Nephron (organoid): ENCODE measurements at regions not wholly inside any gene's neighbourhood (a gene's known extent, or its start where the extent isn't known, plus 50 kb on each side); places are given as distances from the start of the nearest gene placed in this dataset.

Source experiments
- H3K27ac Mint-ChIP-seq, 3 experiments: 2 replicates each; pipeline ENCODE4 v1.8.0; 2020; ENCODE audit warnings: mixed read lengths in 3 of 3, mild to moderate bottlenecking in 2 of 3, moderate library complexity in 1 of 3
- H3K27me3 Mint-ChIP-seq: 2 replicates; pipeline ENCODE4 v1.8.0; 2021; ENCODE audit warnings: low read depth, mild to moderate bottlenecking, moderate library complexity, mixed read lengths
- H3K36me3 Mint-ChIP-seq: 2 replicates; pipeline ENCODE4 v1.8.0; 2020; ENCODE audit warnings: low read depth, mixed read lengths
- H3K4me1 Mint-ChIP-seq: 2 replicates; pipeline ENCODE4 v1.8.0; 2020; ENCODE audit warnings: mixed read lengths
- H3K4me3 Mint-ChIP-seq, 3 experiments: 2 replicates each; pipeline ENCODE4 v1.8.0; 2020; ENCODE audit warnings: mild to moderate bottlenecking in 3 of 3, mixed read lengths in 3 of 3, moderate library complexity in 2 of 3
- H3K9me3 Mint-ChIP-seq: 2 replicates; pipeline ENCODE4 v1.8.0; 2020; ENCODE audit warnings: mixed read lengths
- TF ChIP-seq, protein P1 (sequence below), 3 experiments: fragments of 200-600 bp; sonication (generic); IDR thresholded peaks; one replicate each; pipeline ENCODE4 v1.5.0; 2021; ENCODE audit warnings: antibody characterized with exemption in 3 of 3; ENCODE audit not compliant: unreplicated experiment in 3 of 3

GRCh38 chr2:234289834-234290590 is 206.9 kb downstream of the ARL4C start:
- Mint-ChIP-seq H3K36me3 (no peaks in the 10 kb centered on the region), H3K27me3 (peaks cover 7% of the 10 kb centered on the region), H3K4me1 (peaks cover 10% of the 10 kb centered on the region), H3K27ac (peak overlapping the region in 1 of 3 experiments; percentile 57), H3K4me3 (no peak overlapping the region), H3K9me3 (no peaks in the 10 kb centered on the region)
- TF ChIP-seq, protein P1, sequence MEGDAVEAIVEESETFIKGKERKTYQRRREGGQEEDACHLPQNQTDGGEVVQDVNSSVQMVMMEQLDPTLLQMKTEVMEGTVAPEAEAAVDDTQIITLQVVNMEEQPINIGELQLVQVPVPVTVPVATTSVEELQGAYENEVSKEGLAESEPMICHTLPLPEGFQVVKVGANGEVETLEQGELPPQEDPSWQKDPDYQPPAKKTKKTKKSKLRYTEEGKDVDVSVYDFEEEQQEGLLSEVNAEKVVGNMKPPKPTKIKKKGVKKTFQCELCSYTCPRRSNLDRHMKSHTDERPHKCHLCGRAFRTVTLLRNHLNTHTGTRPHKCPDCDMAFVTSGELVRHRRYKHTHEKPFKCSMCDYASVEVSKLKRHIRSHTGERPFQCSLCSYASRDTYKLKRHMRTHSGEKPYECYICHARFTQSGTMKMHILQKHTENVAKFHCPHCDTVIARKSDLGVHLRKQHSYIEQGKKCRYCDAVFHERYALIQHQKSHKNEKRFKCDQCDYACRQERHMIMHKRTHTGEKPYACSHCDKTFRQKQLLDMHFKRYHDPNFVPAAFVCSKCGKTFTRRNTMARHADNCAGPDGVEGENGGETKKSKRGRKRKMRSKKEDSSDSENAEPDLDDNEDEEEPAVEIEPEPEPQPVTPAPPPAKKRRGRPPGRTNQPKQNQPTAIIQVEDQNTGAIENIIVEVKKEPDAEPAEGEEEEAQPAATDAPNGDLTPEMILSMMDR (IDR thresholded peaks at IDR 0.05; ENCODE audit: unreplicated experiment in 3 of 3): no peak

DNA sequence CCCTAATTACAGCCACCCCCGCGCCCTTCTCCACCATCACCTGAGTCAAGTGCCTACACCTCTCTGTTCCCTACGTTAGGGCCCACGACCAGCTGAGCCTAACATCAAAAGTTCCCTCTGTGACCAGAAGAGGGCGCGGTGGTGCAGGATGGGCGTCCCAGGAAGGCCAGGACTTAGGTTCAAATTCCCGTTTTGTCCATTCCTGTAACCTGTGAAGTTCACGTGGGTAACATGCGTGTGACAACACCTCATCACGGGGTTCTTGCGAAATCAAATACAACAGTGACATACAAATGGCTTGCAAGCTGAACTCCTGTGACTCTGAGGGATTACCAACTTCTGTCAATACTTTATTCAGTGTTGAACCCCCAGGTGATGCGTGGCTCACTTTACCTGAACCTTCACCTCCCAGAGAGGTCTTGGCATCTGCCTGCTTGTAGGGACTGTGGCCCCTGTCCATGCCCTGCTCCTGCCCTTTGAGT is 207.9 kb downstream of the ARL4C start:
- no peak overlapping the region for H3K4me3 Mint-ChIP-seq
- H3K27ac Mint-ChIP-seq: no peak overlapping the region
- no peaks in the 10 kb centered on the region for H3K36me3 Mint-ChIP-seq
- no peaks in the 10 kb centered on the region for H3K9me3 Mint-ChIP-seq
- TF ChIP-seq, protein P1 (IDR thresholded peaks at IDR 0.05; ENCODE audit: unreplicated experiment in 3 of 3): peak; percentile 47 to 69 (median 56)
- H3K27me3 Mint-ChIP-seq: peaks cover 6% of the 10 kb centered on the region
- H3K4me1 Mint-ChIP-seq: peaks cover 10% of the 10 kb centered on the region

DNA sequence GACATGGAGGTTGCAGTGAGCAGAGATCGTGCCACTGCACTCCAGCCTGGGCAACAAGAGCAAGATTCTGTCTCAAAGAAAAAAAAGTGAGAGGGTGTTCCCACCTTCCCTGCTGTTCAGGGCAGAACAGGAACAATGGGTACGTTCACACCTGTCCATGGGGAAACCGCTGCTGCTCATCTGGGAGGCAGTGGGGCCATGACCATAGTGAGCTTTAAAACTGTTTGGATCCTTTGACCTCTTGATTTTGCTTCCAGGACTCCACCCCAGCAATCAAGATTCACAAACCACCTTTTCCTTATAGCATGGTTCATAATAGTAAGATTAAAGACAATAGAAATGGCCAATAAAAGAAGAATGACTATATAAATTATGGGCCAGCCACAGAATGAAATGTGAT is 209.2 kb downstream of the ARL4C start:
- TF ChIP-seq, protein P1 (IDR thresholded peaks at IDR 0.05; ENCODE audit: unreplicated experiment in 3 of 3): no peak
- H3K9me3 Mint-ChIP-seq: no peaks in the 10 kb centered on the region
- peaks cover 10% of the 10 kb centered on the region for H3K4me1 Mint-ChIP-seq
- peaks cover 6% of the 10 kb centered on the region for H3K27me3 Mint-ChIP-seq
- H3K4me3 Mint-ChIP-seq: no peak overlapping the region
- no peak overlapping the region for H3K27ac Mint-ChIP-seq
- H3K36me3 Mint-ChIP-seq: no peaks in the 10 kb centered on the region

DNA sequence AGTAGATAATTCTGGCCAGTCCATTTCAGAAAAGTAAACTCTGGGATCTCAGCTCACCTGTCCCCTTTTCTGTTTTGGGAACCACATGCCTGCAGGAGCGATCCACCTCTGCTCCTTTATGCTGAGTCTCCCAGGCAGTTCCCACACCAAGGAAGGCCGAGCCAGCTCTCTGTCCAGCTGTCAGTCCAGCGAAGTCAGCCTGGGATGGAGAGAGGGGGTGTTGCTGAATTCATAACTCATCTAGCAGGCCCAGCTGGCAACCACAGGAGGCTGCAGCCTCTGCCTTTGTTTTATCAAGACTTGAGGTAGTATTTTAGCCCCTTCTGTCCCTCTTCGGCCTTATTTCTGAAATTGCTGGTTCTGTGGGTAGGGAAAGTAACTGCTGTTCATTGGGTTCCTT is 209.9 kb downstream of the ARL4C start:
- Mint-ChIP-seq H3K4me1 (peaks cover 9% of the 10 kb centered on the region), H3K4me3 (no peak overlapping the region), H3K27me3 (peaks cover 6% of the 10 kb centered on the region), H3K9me3 (no peaks in the 10 kb centered on the region), H3K36me3 (no peaks in the 10 kb centered on the region), H3K27ac (no peak overlapping the region)
- TF ChIP-seq, protein P1 (IDR thresholded peaks at IDR 0.05; ENCODE audit: unreplicated experiment in 3 of 3): no peak

DNA sequence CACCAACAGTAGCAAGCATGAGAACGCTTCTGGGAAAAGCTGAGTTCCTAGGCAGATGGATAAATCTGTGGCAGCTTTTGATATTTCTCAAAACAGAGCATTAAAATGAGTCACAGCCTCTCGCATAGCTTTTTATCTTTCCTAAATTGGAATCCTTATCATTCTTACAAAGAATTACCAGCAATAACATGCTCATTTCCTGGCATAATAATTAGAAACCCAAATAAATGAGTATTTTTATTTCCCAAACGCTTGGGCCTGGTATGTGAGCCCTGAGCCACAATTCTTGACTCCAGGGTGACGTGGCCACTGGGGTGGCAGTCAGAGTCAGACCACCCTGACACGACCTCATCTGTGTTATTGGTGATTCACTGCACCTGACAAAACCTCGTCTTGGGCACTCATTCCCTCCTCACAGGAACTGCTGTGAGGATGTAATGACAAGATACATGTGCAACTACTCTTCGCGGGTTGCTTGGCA is 210.7 kb downstream of the ARL4C start:
- H3K27me3 Mint-ChIP-seq: peaks cover 6% of the 10 kb centered on the region
- H3K9me3 Mint-ChIP-seq: no peaks in the 10 kb centered on the region
- peaks cover 4% of the 10 kb centered on the region for H3K4me1 Mint-ChIP-seq
- no peak overlapping the region for H3K4me3 Mint-ChIP-seq
- H3K36me3 Mint-ChIP-seq: no peaks in the 10 kb centered on the region
- H3K27ac Mint-ChIP-seq: no peak overlapping the region
- TF ChIP-seq, protein P1 (IDR thresholded peaks at IDR 0.05; ENCODE audit: unreplicated experiment in 3 of 3): no peak

DNA sequence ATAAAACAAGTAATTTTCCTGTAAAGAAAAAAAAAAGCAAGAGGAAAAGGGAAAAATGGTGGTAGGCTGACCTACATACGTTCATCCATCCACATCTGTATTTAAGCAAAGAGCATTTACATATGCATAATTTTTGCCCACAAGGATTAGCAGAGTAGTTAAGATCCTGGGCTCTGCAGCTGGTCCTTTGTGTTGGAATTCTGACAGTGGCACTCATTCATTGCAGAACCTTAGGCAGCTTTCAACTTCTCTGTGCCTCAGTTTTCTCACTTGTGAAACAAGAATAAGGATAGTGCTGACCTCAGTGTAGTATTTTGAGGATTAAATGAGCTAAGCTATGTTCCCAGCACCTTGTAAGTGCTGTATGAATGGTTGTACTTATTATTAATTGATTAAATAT is 211.3 kb downstream of the ARL4C start:
- peaks cover 6% of the 10 kb centered on the region for H3K27me3 Mint-ChIP-seq
- H3K9me3 Mint-ChIP-seq: no peaks in the 10 kb centered on the region
- no peak overlapping the region for H3K27ac Mint-ChIP-seq
- no peak overlapping the region for H3K4me3 Mint-ChIP-seq
- H3K36me3 Mint-ChIP-seq: no peaks in the 10 kb centered on the region
- TF ChIP-seq, protein P1 (IDR thresholded peaks at IDR 0.05; ENCODE audit: unreplicated experiment in 3 of 3): no peak
- H3K4me1 Mint-ChIP-seq: peaks cover 4% of the 10 kb centered on the region
